Loucy (cell line): ENCODE measurements at regions not wholly inside any gene's neighbourhood (a gene's known extent, or its start where the extent isn't known, plus 50 kb on each side); places are given as distances from the start of the nearest gene placed in this dataset.

Experiments
- H2AFZ ChIP-seq: fragments of 200-600 bp; sonication (generic); 2 replicates; pipeline ENCODE4 v1.6.0; 2016; ENCODE audit warnings: antibody characterized with exemption, mild to moderate bottlenecking, low read length, moderate library complexity
- H3F3A ChIP-seq: fragments of 200-600 bp; 2 replicates; pipeline ENCODE4 v1.6.0; 2016; ENCODE audit warnings: antibody characterized with exemption, low read depth, mild to moderate bottlenecking
- H3K27me3 ChIP-seq: fragments of 200-600 bp; sonication (generic); 2 replicates; pipeline ENCODE4 v1.6.1; 2014; ENCODE audit warnings: low read length, mild to moderate bottlenecking; ENCODE audit not compliant: insufficient read depth, poor library complexity, severe bottlenecking
- H3K36me3 ChIP-seq: fragments of 200-600 bp; sonication (generic); 2 replicates; pipeline ENCODE4 v1.6.1; 2016; ENCODE audit warnings: low read length; ENCODE audit not compliant: insufficient read depth
- H3K4me1 ChIP-seq: fragments of 200-600 bp; sonication (generic); 2 replicates; pipeline ENCODE4 v1.5.1; 2014; ENCODE audit warnings: low read length, mild to moderate bottlenecking; ENCODE audit not compliant: insufficient read depth, poor library complexity, severe bottlenecking
- H3K4me2 ChIP-seq: fragments of 200-600 bp; sonication (generic); 2 replicates; pipeline ENCODE4 v1.6.0; 2014; ENCODE audit warnings: antibody characterized with exemption, low read length, low read depth, mild to moderate bottlenecking; ENCODE audit not compliant: poor library complexity, severe bottlenecking
- H3K4me3 ChIP-seq: fragments of 200-600 bp; sonication (generic); 2 replicates; pipeline ENCODE4 v1.5.1; 2014; ENCODE audit warnings: low read length, mild to moderate bottlenecking, mixed read lengths; ENCODE audit not compliant: poor library complexity, severe bottlenecking
- H3K79me2 ChIP-seq: fragments of 200-600 bp; sonication (generic); 2 replicates; pipeline ENCODE4 v1.6.1; 2014; ENCODE audit warnings: low read length; ENCODE audit not compliant: insufficient read depth
- H3K9ac ChIP-seq: fragments of 200-600 bp; sonication (generic); 2 replicates; pipeline ENCODE4 v1.6.0; 2014; ENCODE audit warnings: mild to moderate bottlenecking, low read depth, low read length, moderate library complexity; ENCODE audit not compliant: poor library complexity, severe bottlenecking
- H3K9me2 ChIP-seq: fragments of 200-600 bp; sonication (generic); replicated peaks from 2 replicates; pipeline ENCODE4 v1.6.1; 2016; ENCODE audit warnings: low read depth, low read length, mixed read lengths
- H3K9me3 ChIP-seq: fragments of 200-600 bp; sonication (generic); 2 replicates; pipeline ENCODE4 v1.6.1; 2014; ENCODE audit warnings: mild to moderate bottlenecking, antibody characterized with exemption, low read length, low read depth; ENCODE audit not compliant: insufficient read depth
- H4K20me1 ChIP-seq: fragments of 200-600 bp; sonication (generic); 2 replicates; pipeline ENCODE4 v1.6.0; 2014; ENCODE audit warnings: antibody characterized with exemption, low read length, mild to moderate bottlenecking; ENCODE audit not compliant: insufficient read depth, poor library complexity, severe bottlenecking
- EZH2phosphoT487 ChIP-seq: fragments of 200-600 bp; IDR thresholded peaks from 2 replicates; pipeline ENCODE4 v1.6.1; 2018; ENCODE audit warnings: antibody characterized with exemption, mild to moderate bottlenecking, moderate library complexity, borderline replicate concordance
- TF ChIP-seq, protein P1 (sequence below): fragments of 200-600 bp; sonication (generic); conservative IDR thresholded peaks from 2 replicates; pipeline ENCODE4 v1.5.1; 2014; ENCODE audit warnings: mild to moderate bottlenecking, antibody characterized with exemption, low read length

DNA sequence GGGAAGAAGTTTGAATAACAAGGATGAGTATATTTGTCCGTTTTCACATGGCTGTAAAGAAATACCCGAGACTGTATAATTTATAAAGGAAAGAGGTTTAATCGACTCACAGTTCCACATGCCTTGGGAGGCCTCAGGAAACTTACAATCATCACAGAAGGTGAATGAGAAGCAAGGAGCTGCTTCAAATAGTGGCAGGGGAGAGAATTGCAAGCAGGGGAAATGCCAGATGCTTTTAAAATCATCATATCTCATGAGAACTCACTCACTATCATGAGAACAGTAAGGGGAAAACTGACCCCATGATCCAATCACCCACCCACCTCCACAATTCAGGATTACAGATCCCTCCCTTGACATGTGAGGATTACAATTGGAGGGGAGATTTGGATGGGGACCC lies 212.8 kb upstream of the CDH8 start:
- Histone ChIP-seq H3F3A (no peaks in the 10 kb centered on the region), H3K9me3 (no peaks in the 10 kb centered on the region), H3K79me2 (no peaks in the 10 kb centered on the region), H3K9me2 (no peaks in the 10 kb centered on the region), H4K20me1 (no peaks in the 10 kb centered on the region), H3K4me3 (no peak overlapping the region), H2AFZ (no peak overlapping the region), H3K36me3 (no peaks in the 10 kb centered on the region), H3K4me1 (no peaks in the 10 kb centered on the region), H3K4me2 (no peak overlapping the region), H3K27me3 (no peaks in the 10 kb centered on the region), H3K9ac (no peak overlapping the region)
- TF ChIP-seq, protein P1, sequence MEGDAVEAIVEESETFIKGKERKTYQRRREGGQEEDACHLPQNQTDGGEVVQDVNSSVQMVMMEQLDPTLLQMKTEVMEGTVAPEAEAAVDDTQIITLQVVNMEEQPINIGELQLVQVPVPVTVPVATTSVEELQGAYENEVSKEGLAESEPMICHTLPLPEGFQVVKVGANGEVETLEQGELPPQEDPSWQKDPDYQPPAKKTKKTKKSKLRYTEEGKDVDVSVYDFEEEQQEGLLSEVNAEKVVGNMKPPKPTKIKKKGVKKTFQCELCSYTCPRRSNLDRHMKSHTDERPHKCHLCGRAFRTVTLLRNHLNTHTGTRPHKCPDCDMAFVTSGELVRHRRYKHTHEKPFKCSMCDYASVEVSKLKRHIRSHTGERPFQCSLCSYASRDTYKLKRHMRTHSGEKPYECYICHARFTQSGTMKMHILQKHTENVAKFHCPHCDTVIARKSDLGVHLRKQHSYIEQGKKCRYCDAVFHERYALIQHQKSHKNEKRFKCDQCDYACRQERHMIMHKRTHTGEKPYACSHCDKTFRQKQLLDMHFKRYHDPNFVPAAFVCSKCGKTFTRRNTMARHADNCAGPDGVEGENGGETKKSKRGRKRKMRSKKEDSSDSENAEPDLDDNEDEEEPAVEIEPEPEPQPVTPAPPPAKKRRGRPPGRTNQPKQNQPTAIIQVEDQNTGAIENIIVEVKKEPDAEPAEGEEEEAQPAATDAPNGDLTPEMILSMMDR: no peak
- no peak for TF ChIP-seq EZH2phosphoT487

DNA sequence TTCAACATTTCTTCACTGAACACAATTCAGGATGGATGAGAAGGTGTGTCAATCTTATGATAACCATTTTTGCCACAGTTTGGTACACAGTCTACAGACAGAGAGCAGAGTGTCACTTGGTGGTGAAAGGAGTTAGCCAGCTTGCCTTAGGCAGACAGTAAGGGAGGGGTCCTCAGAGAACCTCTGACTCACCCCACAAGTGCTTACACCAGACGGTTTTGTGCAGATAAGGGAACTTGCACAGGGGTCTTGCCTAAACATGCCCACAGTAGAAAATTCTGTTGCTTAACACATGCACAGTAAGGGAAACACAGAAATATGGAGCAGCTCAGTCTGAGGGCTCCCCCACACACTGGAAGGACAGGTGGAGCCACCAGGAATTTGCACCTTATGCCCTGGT lies 204.5 kb upstream of the CDH8 start:
- H3K9me3 ChIP-seq: no peaks in the 10 kb centered on the region
- H2AFZ ChIP-seq: no peak overlapping the region
- no peaks in the 10 kb centered on the region for H3F3A ChIP-seq
- H3K36me3 ChIP-seq: no peaks in the 10 kb centered on the region
- H3K9ac ChIP-seq: no peak overlapping the region
- no peak for TF ChIP-seq EZH2phosphoT487
- TF ChIP-seq, protein P1: no peak
- no peaks in the 10 kb centered on the region for H3K9me2 ChIP-seq
- H3K79me2 ChIP-seq: no peaks in the 10 kb centered on the region
- no peaks in the 10 kb centered on the region for H4K20me1 ChIP-seq
- H3K27me3 ChIP-seq: no peaks in the 10 kb centered on the region
- no peak overlapping the region for H3K4me2 ChIP-seq
- H3K4me1 ChIP-seq: no peaks in the 10 kb centered on the region
- no peak overlapping the region for H3K4me3 ChIP-seq

DNA sequence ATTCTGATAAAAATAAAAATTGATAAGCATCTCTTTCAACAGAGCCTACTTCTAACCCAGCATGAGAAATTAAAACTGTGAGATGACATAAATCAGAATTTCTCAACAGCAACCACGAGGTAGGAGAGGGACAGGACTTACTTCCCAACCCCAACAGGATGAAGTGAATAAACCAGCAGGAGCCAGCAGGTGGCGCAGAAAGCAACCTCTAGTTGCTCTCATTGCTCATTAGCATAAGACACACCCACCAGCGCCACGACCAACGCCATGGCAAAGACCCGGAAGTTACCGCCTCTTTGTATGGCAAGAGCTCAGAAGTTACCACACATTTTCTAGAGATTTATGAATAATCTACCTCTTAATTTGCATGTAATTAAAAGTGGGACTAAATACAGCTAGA lies 189.4 kb upstream of the CDH8 start:
- Histone ChIP-seq H3K4me2 (no peak overlapping the region), H3K4me3 (no peak overlapping the region), H3K36me3 (no peaks in the 10 kb centered on the region)

More for the DNA sequence above, 189.4 kb upstream of the CDH8 start:
- Histone ChIP-seq H3F3A (no peaks in the 10 kb centered on the region), H3K27me3 (no peaks in the 10 kb centered on the region), H2AFZ (no peak overlapping the region), H3K79me2 (no peaks in the 10 kb centered on the region), H3K9me3 (no peaks in the 10 kb centered on the region), H3K4me1 (no peaks in the 10 kb centered on the region), H4K20me1 (no peaks in the 10 kb centered on the region), H3K9ac (no peak overlapping the region), H3K9me2 (no peaks in the 10 kb centered on the region)
- no peak for TF ChIP-seq EZH2phosphoT487
- TF ChIP-seq, protein P1: peak; percentile 59
